ENCODE measurements at regions not wholly inside any gene's neighbourhood (a gene's known extent, or its start where the extent isn't known, plus 50 kb on each side); places are given as distances from the start of the nearest gene placed in this dataset.
"Not testable (repeated sequence)": the region's sequence is repeated elsewhere in the genome, so short reads cannot be mapped to it uniquely, and the experiment has no call there.

DNA sequence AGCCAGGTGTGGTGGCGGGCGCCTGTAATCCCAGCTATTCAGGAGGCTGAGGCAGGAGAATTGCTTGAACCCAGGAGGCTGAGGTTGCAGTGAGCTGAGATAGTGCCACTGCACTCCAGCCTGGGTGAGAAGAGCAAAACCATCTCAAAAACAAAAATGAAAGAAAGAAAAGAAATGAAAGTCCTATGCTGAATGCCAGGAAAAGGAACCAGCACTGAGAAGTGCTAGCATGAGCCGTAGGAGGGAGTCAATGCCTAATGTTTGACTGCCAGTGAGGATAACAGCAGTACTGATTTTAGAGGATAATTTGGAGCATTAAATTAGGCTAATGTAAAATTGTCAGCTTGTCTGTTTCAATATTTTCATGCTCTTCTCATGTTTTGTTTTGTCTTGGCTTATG lies 472.8 kb downstream of the GADD45G start:
- not testable (repeated sequence) for DNase-seq

DNA sequence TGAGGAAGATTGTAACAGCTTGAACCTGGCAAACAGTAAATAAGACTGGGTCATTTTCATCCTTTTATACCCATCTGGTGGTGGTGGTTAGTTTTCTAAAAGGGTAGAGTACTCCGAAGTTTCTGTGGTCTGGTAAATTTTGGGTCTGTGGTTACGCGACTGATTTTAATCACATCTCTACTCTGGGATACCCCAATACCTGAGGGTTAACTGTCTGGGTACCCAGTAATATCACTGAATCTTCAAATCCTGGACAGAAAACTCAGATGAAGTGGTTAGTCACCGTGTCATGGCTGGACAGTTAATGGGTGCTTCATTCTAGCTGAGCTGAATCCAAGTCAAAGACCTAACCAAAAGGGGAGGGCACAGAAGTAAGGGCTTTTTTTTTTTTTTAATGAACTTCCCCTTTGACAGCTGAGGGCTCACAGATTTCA lies 474.2 kb downstream of the GADD45G start:
- DNase-seq, result no peak

GRCh38 chr9:90085633-90086032 lies 480.8 kb downstream of the GADD45G start:
- DNase-seq, result no peak

DNA sequence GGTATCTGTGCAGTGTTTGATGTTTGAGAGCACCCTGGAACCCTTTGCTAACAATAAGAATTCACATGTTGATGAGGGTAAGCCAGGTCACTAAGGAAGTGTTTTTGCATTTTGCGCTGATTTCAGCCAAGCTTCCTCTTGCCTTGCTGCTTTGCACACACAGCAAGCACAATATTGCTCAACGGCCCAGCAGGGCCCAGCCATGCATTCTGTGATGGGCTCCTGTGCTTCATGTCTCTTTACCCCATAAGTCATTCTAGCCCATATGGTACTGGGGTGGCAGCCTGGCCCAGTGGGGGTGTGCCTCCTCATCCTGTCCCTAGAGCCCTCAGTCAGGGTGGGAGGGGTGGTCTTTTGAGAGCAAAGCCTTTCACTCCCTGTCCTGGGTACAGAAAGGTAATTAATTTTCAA lies 481.3 kb downstream of the GADD45G start:
- DNase-seq, result no peak

GRCh38 chr9:90088434-90088833 lies 483.6 kb downstream of the GADD45G start:
- no peak for DNase-seq

DNA sequence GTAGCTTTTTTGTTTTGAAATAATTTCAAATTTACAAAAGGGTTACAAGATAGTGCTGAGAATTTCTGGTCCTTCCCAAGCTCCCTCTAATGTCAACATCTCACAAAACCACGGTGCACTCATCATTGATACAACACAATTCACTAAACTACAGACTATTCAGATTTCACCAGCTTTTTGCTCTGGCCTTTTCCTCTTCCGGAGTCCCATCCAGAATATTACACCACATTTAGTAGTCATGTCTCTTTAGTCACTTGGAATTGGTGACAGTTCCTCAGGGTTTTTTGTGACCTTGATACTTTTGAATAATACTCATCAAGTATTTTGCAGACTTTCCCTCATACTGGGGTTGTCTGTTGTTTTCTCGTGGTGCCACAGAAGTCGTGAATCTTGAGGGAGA lies 484.0 kb downstream of the GADD45G start:
- no peak for DNase-seq

- DNase-seq, result no peak
These were observed 486.2 kb downstream of the GADD45G start for GRCh38 chr9:90090997-90091396.

GRCh38 chr9:90092508-90092907 lies 487.7 kb downstream of the GADD45G start:
- DNase-seq, result no peak

DNA sequence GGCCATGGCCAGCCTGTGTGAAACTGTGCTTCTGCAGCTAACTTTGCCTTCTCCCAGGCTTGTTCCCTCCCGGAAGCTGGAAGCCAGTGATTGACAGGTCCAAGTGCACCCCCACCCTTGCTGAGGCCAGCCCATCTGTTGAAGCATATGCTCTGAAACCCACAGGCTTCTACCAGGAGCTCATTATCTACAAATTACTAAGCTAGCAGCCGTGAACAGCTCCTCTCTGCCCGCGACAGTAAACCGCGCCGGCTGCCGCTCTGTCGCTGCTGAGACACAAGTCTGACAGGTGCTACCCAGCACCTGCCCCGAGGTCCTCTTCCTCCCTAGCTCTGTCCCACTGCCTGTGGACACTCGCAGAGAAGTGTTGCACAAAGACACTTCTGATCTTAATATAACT lies 490.9 kb downstream of the GADD45G start:
- DNase-seq, result peak; percentile 40 to 71

DNA sequence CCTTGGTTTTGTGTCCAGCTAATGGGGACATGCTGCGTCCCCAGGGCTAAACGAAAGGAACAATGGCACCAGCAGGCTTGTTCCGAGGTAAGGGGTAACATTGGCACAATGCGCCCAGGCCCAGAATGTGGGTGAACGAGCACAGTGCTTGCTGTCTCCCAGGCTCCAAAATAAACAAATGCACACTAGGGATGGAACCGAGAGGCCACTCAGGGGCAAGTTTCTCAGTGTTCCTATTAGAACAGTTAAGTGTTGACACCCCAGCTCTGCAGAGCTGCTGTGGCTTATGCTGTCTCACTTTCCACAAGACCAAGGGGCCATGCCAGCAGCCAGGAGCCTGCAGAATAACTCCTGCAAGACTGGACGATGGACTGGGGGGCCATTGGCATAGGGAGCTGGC lies 492.4 kb downstream of the GADD45G start:
- DNase-seq, result no peak

- DNase-seq, result no peak
These were observed 493.6 kb downstream of the GADD45G start for GRCh38 chr9:90098408-90098807.

- no peak for DNase-seq
These were observed 494.6 kb downstream of the GADD45G start for GRCh38 chr9:90099262-90099963.

DNA sequence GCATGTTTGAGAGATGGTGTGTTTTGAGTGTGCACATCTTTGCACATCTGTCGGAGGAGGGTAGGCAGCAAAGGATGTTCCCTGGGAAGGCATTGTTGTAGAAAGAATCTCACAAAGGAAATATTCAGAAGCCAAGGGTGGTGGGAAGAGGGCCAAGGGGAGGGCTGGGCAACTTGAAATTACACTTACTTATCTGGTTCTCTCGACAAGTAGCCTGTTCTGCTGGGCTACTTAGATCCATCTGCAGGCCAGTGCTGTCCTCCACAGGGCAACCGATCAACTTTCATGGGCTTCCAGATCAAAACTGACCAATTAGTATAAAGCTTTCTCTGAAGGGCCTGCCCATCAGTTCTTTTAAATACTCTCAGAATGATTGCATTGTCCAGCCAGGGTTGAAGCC lies 495.2 kb downstream of the GADD45G start:
- no peak for DNase-seq

DNA sequence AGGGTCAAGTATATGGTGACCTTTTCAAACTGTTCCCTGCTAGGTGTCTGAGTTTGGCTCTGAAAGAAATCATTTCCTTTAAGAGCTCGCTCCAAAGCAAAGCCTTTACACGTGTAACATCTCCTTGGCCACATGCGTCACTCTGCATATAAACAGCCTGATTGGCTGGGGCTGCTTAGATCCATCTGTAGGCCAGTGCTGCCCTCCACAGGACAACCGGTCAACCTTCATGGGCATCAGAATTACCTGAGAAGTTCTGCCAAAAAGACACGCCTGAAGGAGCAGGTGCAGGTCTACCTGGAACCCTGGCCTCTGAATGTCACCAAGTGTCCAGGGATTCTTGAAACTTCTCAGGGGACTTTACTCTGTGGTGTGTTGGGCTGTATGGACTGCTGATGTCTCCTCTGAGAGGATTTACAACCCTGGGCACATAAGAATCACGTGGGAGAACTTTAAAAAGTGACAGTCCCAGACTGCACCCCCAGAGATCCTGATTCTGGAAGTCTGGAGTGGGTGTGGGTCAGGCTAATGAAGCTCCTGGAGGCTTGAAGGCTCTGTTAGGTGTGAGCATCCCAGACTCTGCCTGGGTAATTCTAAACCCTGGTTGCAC lies 497.6 kb downstream of the GADD45G start:
- DNase-seq, result peak; percentile 33 to 68

DNA sequence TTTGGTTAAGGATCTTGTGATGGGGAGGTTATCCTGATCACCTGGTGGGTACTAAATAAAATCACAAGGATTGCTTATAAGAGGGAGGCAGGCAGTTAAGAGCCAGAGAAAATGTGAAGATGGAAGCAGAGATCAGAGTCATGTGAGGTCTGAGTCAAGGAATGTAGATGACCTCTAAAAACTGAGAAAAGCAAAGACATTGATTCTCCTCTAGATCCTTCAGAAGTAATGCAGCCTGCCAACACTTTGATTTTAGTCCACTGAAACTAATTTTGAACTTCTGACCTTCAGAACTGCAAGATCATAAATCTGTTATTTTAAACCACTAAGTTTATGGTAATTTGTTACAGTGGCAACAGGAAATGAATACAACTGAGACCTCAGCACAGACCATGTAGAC lies 499.0 kb downstream of the GADD45G start:
- DNase-seq, result no peak

DNA sequence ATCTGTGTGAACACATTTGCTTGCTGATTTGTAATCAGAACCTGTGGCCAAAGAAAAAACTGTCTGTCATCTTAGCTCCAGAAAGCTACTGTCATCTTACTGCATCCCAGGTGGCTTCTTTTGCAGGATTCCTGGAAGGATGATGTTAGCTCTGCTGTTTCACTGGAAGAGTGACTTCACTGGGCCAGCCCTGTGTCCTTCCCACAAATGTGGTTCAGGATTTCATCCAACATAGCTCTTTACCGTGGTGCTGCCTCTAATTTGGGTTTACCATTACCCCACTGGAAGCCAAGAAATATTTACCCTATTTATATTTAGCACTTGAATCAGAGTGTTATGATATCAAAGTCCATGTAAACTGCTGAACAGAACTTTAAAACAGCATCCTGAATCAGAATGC lies 501.0 kb downstream of the GADD45G start:
- no peak for DNase-seq

DNA sequence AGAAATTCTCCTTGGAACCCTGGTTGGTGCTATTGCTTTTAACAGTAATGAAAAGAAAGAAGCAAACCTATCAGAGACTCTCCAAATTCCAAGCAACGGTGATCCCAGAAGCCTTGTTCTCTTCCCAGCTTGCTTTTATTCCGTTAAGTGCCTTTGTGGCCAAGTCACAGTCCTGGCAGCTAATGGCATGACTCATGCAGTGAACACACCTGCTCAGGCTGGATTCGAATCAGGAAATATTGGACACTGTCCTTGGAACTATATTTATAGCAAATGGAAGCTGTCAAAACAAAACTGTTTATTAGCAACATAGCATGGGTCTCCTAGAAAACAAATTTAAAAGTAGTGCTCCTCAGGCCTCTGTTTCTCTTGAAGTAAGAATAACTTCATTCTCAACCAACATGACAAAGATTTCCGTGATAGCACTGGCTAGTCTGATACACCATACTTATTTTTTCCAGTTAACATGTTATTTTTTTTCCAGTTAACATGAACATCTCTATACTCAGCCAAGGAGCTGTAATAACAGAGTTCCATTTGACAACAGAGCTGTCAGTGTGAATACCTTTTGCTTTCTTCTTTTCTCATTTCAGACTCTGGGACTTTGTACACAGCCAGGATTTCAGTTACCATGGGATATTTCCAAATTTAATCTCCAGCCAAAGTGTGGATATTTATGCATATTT lies 502.4 kb downstream of the GADD45G start:
- peak; percentile 48 to 49 for DNase-seq

DNA sequence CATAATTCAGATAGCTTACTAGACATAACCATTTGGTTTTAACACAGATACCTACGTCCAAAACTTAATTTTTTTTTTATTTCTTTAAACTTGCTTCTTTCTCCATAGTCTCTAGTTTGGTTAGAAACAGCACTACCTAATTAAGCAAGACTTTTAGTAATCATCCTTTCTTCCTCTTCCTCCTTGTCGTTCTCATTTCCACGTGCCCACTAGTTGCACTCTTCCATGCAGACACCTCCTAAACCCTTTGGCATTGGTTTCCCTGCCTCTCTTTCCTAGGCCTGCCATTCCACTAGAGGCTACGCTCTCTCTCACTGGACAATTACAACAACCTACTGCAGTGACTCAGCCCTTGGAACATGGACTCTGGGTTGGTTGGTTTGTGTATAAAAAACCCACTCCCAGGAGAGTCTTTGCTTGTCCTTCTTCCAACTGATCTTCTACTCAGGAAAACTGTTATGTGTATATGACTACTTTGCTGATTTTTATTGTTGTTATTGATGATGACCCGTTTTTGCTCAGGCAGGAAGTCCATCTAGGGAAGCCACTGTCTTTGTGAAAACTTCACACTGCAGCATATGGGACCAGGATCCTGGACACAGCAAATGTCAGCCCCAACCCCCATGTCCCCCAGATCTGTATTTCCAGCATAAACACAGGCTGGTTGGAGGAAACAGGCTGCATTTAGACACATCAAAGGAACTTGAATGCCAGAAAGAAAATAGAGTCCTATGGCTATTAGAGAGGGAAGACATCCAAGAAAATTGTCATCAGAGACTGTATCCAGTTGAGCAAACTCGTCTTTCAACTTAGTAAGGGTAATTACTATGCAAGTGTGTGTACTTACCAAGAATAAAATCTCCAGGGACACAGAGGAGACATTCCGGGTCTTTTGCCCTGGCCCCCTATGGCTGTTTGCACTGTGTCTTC lies 503.2 kb downstream of the GADD45G start:
- DNase-seq, result no peak

GRCh38 chr9:90112788-90113187 lies 508.0 kb downstream of the GADD45G start:
- DNase-seq, result no peak

GRCh38 chr9:90114641-90115425 lies 510.0 kb downstream of the GADD45G start:
- no peak for DNase-seq

DNA sequence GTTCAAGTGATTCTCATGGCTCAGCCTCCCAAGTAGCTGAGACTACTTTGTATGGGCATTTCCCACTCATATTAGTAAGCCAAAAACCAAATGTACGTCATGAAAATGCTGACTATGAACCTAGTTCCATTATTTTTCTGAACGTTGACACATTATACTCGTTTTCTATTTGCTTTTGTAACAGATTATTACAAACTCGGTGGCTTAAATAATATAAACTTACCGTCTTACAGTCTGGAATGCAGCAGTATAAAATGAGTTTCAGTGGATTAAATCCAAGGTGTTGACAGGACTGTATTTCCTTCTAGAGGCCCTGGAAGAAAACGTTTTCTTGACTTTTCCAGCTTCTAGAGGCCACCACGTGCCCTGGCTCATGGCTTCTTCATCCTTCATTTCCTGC lies 517.0 kb downstream of the GADD45G start:
- DNase-seq, result no peak

DNA sequence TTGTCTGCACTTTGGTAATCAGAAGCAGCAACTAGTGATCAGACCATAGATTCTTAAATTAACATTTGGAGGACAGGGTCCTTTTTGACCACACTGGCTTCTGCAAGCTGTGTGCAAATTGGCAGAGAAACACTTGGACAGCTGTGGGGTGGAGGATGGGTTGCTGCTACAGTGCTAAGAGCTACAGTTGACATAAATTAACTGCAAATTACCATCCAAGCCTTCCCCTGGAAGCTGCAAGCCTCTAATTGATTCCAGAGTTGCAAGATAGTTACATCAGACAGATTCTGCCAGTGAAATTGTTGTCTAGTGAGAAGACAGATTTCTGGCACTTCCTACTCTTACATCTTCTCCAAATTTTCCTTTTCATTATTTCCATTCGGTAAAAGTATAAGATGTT lies 517.7 kb downstream of the DIRAS2 start:
- no peak for DNase-seq

All from NCI-H187 (cell line).